Endodermal cell (in vitro differentiated cells): ENCODE measurements at regions not wholly inside any gene's neighbourhood (a gene's known extent, or its start where the extent isn't known, plus 50 kb on each side); places are given as distances from the start of the nearest gene placed in this dataset.

Experiments
- DNase-seq: peaks from one replicate; pipeline ENCODE4 v3.0.0-alpha.2; 2017
- H3K27ac ChIP-seq: 2 replicates; pipeline ENCODE4 v1.5.1; 2013; ENCODE audit warnings: mild to moderate bottlenecking, low read depth, low read length, moderate library complexity
- H3K27me3 ChIP-seq: 2 replicates; pipeline ENCODE4 v1.6.1; 2013; ENCODE audit warnings: mild to moderate bottlenecking, low read length, moderate library complexity; ENCODE audit not compliant: insufficient read depth, control insufficient read depth, poor library complexity, severe bottlenecking
- H3K36me3 ChIP-seq: 2 replicates; pipeline ENCODE4 v1.7.0; 2013; ENCODE audit warnings: mild to moderate bottlenecking, low read length, moderate library complexity; ENCODE audit not compliant: control insufficient read depth, insufficient read depth
- H3K4me1 ChIP-seq: one replicate; pipeline ENCODE4 v1.7.0; 2013; ENCODE audit warnings: low read length; ENCODE audit not compliant: control insufficient read depth, insufficient read depth
- H3K4me3 ChIP-seq: 2 replicates; pipeline ENCODE4 v1.5.1; 2013; ENCODE audit warnings: mild to moderate bottlenecking, low read length, moderate library complexity
- H3K9ac ChIP-seq: 2 replicates; pipeline ENCODE4 v1.6.1; 2013; ENCODE audit warnings: mild to moderate bottlenecking, low read length, moderate library complexity; ENCODE audit not compliant: poor library complexity, severe bottlenecking; ENCODE audit errors: extremely low read depth
- H3K9me3 ChIP-seq: 2 replicates; pipeline ENCODE4 v1.6.1; 2013; ENCODE audit warnings: mild to moderate bottlenecking, low read length, moderate library complexity; ENCODE audit not compliant: control insufficient read depth
- H3K27ac Mint-ChIP-seq: 2 replicates; pipeline ENCODE4 v1.8.0; 2020; ENCODE audit warnings: mixed read lengths
- H3K27me3 Mint-ChIP-seq: 2 replicates; pipeline ENCODE4 v1.8.0; 2021; ENCODE audit warnings: mild to moderate bottlenecking, mixed read lengths; ENCODE audit not compliant: insufficient read depth
- H3K36me3 Mint-ChIP-seq: 2 replicates; pipeline ENCODE4 v1.8.0; 2020; ENCODE audit warnings: low read depth, mixed read lengths
- H3K4me1 Mint-ChIP-seq: 2 replicates; pipeline ENCODE4 v1.8.0; 2020; ENCODE audit warnings: mixed read lengths
- H3K4me3 Mint-ChIP-seq: 2 replicates; pipeline ENCODE4 v1.8.0; 2020; ENCODE audit warnings: mild to moderate bottlenecking, moderate library complexity, mixed read lengths
- H3K9me3 Mint-ChIP-seq: 2 replicates; pipeline ENCODE4 v1.8.0; 2020; ENCODE audit warnings: mild to moderate bottlenecking, mixed read lengths
- CTCF ChIP-seq: fragments of 200-600 bp; sonication (generic); conservative IDR thresholded peaks from 2 replicates; pipeline ENCODE4 v1.5.0; 2021; ENCODE audit warnings: antibody characterized with exemption, mild to moderate bottlenecking
- WGBS, 2 experiments: methylation state at CpG; one replicate each; pipeline versions ENCODE4 v1.1.5 to v1.1.7; 2013; ENCODE audit warnings: missing lambda C conversion rate in 2 of 2, mixed read lengths in 1 of 2; ENCODE audit not compliant: insufficient coverage in 1 of 2, insufficient read length in 1 of 2; 5-methylcytosine and 5-hydroxymethylcytosine counted together

- peaks cover 19% of the 10 kb centered on the region for H3K4me1 Mint-ChIP-seq
- WGBS, 2 experiments = 97 to 100% methylated on average over 1 to 8 of the region's 8 CpGs
Measured at GRCh38 chr2:9078405-9078804, 74.9 kb upstream of the MBOAT2 start.

GRCh38 chr2:9077691-9078090 is 74.2 kb upstream of the MBOAT2 start:
- TF ChIP-seq CTCF = no peak
- H3K9me3 Mint-ChIP-seq = peaks cover 13% of the 10 kb centered on the region
- peaks cover 5% of the 10 kb centered on the region for H3K27me3 Mint-ChIP-seq
- no peak overlapping the region for H3K9ac ChIP-seq
- no peak for DNase-seq
- H3K27ac ChIP-seq = no peak overlapping the region
- H3K4me3 ChIP-seq = no peak overlapping the region
- no peaks in the 10 kb centered on the region for H3K36me3 ChIP-seq
- peaks cover 7% of the 10 kb centered on the region for H3K4me1 ChIP-seq
- no peaks in the 10 kb centered on the region for H3K36me3 Mint-ChIP-seq
- H3K27ac Mint-ChIP-seq = no peak overlapping the region
- WGBS, 2 experiments = 94 to 95% methylated on average over 2 of the region's 2 CpGs
- peaks cover 13% of the 10 kb centered on the region for H3K9me3 ChIP-seq
- no peaks in the 10 kb centered on the region for H3K27me3 ChIP-seq
- H3K4me1 Mint-ChIP-seq = peaks cover 19% of the 10 kb centered on the region
- no peak overlapping the region for H3K4me3 Mint-ChIP-seq

More at GRCh38 chr2:9078405-9078804, 74.9 kb upstream of the MBOAT2 start:
- peaks cover 13% of the 10 kb centered on the region for H3K9me3 ChIP-seq
- H3K27ac ChIP-seq = no peak overlapping the region
- H3K4me3 Mint-ChIP-seq = no peak overlapping the region
- no peaks in the 10 kb centered on the region for H3K27me3 ChIP-seq
- TF ChIP-seq CTCF = no peak
- no peak for DNase-seq
- H3K36me3 ChIP-seq = no peaks in the 10 kb centered on the region
- H3K27ac Mint-ChIP-seq = no peak overlapping the region
- no peak overlapping the region for H3K9ac ChIP-seq
- H3K9me3 Mint-ChIP-seq = peaks cover 13% of the 10 kb centered on the region
- H3K36me3 Mint-ChIP-seq = no peaks in the 10 kb centered on the region
- no peak overlapping the region for H3K4me3 ChIP-seq
- H3K27me3 Mint-ChIP-seq = peaks cover 1% of the 10 kb centered on the region
- H3K4me1 ChIP-seq = peaks cover 7% of the 10 kb centered on the region

GRCh38 chr2:9076755-9077154 is 73.3 kb upstream of the MBOAT2 start:
- WGBS, 2 experiments = 92 to 96% methylated on average over 4 to 6 of the region's 6 CpGs
- no peak overlapping the region for H3K4me3 ChIP-seq
- peaks cover 7% of the 10 kb centered on the region for H3K4me1 ChIP-seq
- no peak overlapping the region for H3K9ac ChIP-seq
- Mint-ChIP-seq H3K27ac (no peak overlapping the region), H3K4me1 (peaks cover 19% of the 10 kb centered on the region), H3K4me3 (no peak overlapping the region), H3K27me3 (peaks cover 7% of the 10 kb centered on the region), H3K36me3 (no peaks in the 10 kb centered on the region), H3K9me3 (peaks cover 6% of the 10 kb centered on the region)
- no peak for TF ChIP-seq CTCF
- no peak for DNase-seq
- no peak overlapping the region for H3K27ac ChIP-seq
- peaks cover 5% of the 10 kb centered on the region for H3K9me3 ChIP-seq
- no peaks in the 10 kb centered on the region for H3K27me3 ChIP-seq
- H3K36me3 ChIP-seq = no peaks in the 10 kb centered on the region
